HepG2 (cell line): ENCODE measurements at regions not wholly inside any gene's neighbourhood (a gene's known extent, or its start where the extent isn't known, plus 50 kb on each side); places are given as distances from the start of the nearest gene placed in this dataset.

ENCODE experiments used
- ATAC-seq: fragments of 200-7000 bp; cut with Tn5 transposase; 3 replicates; pipeline ENCODE4 v1.9.1; 2020; ENCODE audit warnings: mild to moderate bottlenecking, moderate library complexity
- BruUV-seq: library from RNA; stranded (reverse); fragments of 400-500 nt; replicated peaks from 2 replicates; lab custom pipeline; 2021; lab: Mats Ljungman, UMichigan
- CTCF ChIA-PET: fragments of 300-600 bp; formaldehyde crosslinking; extraction: SDS; loops from one replicate; lab custom pipeline; 2021; ENCODE audit warnings: low total read pairs, inconsistent platforms, low intra/inter-chr PET ratio; lab: Yijun Ruan, JAX
- POLR2A ChIA-PET: fragments of 350-600 bp; sonication (Branson Sonifier 250); formaldehyde crosslinking; loops from one replicate; lab custom pipeline; 2020; ENCODE audit warnings: antibody characterized with exemption, inconsistent platforms; lab: Yijun Ruan, JAX
- DNase-seq: peaks from one replicate; pipeline ENCODE4 v3.0.0-alpha.2; 2015; ENCODE audit warnings: low spot score
- FAIRE-seq: peaks from 3 replicates; lab custom pipeline; 2011; peaks lifted over from hg19 to GRCh38; lab: Jason Lieb, UNC
- H2AFZ ChIP-seq: one replicate; pipeline ENCODE4 v1.6.1; 2011; ENCODE audit warnings: low read length, inconsistent platforms
- H3K27ac ChIP-seq: fragments of 300-600 bp; 3 replicates; pipeline ENCODE4 v1.8.0; 2011; ENCODE audit warnings: mixed run types, mild to moderate bottlenecking, mixed read lengths, low read length, inconsistent platforms; ENCODE audit not compliant: insufficient read depth; ENCODE audit errors: extremely low read length
- H3K27me3 ChIP-seq, 2 experiments: fragments of 200-600 bp in 1 of 2; 2 replicates in 1 of 2; 3 replicates in 1 of 2; pipeline versions ENCODE4 v1.6.0 to v1.8.0; 2011; ENCODE audit warnings: low read length in 2 of 2, mild to moderate bottlenecking in 2 of 2, moderate library complexity in 2 of 2, inconsistent platforms in 1 of 2; ENCODE audit not compliant: insufficient read depth in 2 of 2, control insufficient read depth in 1 of 2
- H3K36me3 ChIP-seq, 2 experiments: fragments of 200-600 bp in 1 of 2; replicated peaks in 1 of 2; 2 replicates in 1 of 2; 3 replicates in 1 of 2; pipeline versions ENCODE4 v1.5.1 to v1.8.0; 2011; ENCODE audit warnings: low read length in 2 of 2, inconsistent platforms in 1 of 2; ENCODE audit not compliant: insufficient read depth in 2 of 2, control insufficient read depth in 1 of 2
- H3K4me1 ChIP-seq: 2 replicates; pipeline ENCODE4 v1.5.1; 2012; ENCODE audit warnings: low read length, inconsistent platforms; ENCODE audit not compliant: insufficient read depth
- H3K4me2 ChIP-seq: 2 replicates; pipeline ENCODE4 v1.6.0; 2011; ENCODE audit warnings: low read depth, low read length, inconsistent platforms
- H3K4me3 ChIP-seq, 3 experiments: fragments of 200-600 bp in 1 of 3; sonication (generic), shearing (Covaris generic) in 1 of 3; replicated peaks in 1 of 3; 2 replicates each; pipeline ENCODE4 v1.5.1; 2011 to 2016; ENCODE audit warnings: low read length in 3 of 3, inconsistent platforms in 2 of 3, low read depth in 2 of 3, mild to moderate bottlenecking in 2 of 3, control low read depth in 1 of 3, mixed read lengths in 1 of 3; ENCODE audit not compliant: insufficient read depth in 1 of 3
- H3K79me2 ChIP-seq: one replicate; pipeline ENCODE4 v1.6.1; 2011; ENCODE audit warnings: low read length, inconsistent platforms; ENCODE audit not compliant: insufficient read depth
- H3K9ac ChIP-seq: 2 replicates; pipeline ENCODE4 v1.6.0; 2011; ENCODE audit warnings: mild to moderate bottlenecking, low read depth, low read length, inconsistent platforms; ENCODE audit not compliant: insufficient read depth
- H3K9me3 ChIP-seq: 2 replicates; pipeline ENCODE4 v1.5.1; 2012; ENCODE audit warnings: mild to moderate bottlenecking, low read length
- H4K20me1 ChIP-seq: 2 replicates; pipeline ENCODE4 v1.6.0; 2011; ENCODE audit warnings: inconsistent platforms, mild to moderate bottlenecking, low read length, moderate library complexity; ENCODE audit not compliant: insufficient read depth
- DMTF1 ChIP-seq: sonication (generic); formaldehyde crosslinking; IDR thresholded peaks from 2 replicates; pipeline ENCODE4 v1.4.0; 2020; ENCODE audit warnings: mild to moderate bottlenecking, missing genetic modification reagents
- EHMT2 ChIP-seq: fragments of 200-600 bp; sonication (generic); IDR thresholded peaks from 2 replicates; pipeline ENCODE4 v1.7.0; 2017; ENCODE audit warnings: antibody characterized with exemption, low read depth, low read length, borderline replicate concordance
- PAX8 ChIP-seq: sonication (generic); formaldehyde crosslinking; IDR thresholded peaks from 2 replicates; pipeline ENCODE4 v1.8.0; 2022; ENCODE audit warnings: mild to moderate bottlenecking, missing genetic modification reagents, borderline replicate concordance
- REPIN1 ChIP-seq: sonication (generic); formaldehyde crosslinking; IDR thresholded peaks from 2 replicates; pipeline ENCODE4 v1.8.0; 2022; ENCODE audit warnings: missing genetic modification reagents, low read depth, mild to moderate bottlenecking, borderline replicate concordance
- ZNF275 ChIP-seq: sonication (generic); formaldehyde crosslinking; IDR thresholded peaks from 2 replicates; pipeline ENCODE4 v1.8.0; 2022; ENCODE audit warnings: missing genetic modification reagents, mild to moderate bottlenecking, inconsistent platforms, borderline replicate concordance
- ZNF326 ChIP-seq: sonication (generic); formaldehyde crosslinking; IDR thresholded peaks from 2 replicates; pipeline ENCODE4 v1.4.0; 2020; ENCODE audit warnings: missing genetic modification reagents, borderline replicate concordance
- ZNF577 ChIP-seq: sonication (generic); formaldehyde crosslinking; IDR thresholded peaks from 2 replicates; pipeline ENCODE4 v1.4.0; 2020; ENCODE audit warnings: mild to moderate bottlenecking, low read depth, missing genetic modification reagents, borderline replicate concordance
- ZNF766 ChIP-seq: sonication (generic); formaldehyde crosslinking; IDR thresholded peaks from 2 replicates; pipeline ENCODE4 v1.5.0; 2020; ENCODE audit warnings: missing genetic modification reagents, borderline replicate concordance
- WGBS: methylation state at CpG from one replicate; pipeline ENCODE4 v1.1.6; 2017; ENCODE audit warnings: low lambda C conversion rate; 5-methylcytosine and 5-hydroxymethylcytosine counted together
- in situ Hi-C: cut with HindIII; loops from 2 replicates; pipeline ENCODE4 v1.10.0; 2017; ENCODE audit warnings: low pct_unique_long_range_greater_than_20kb; ENCODE audit not compliant: extremely low pct_ligation_motif_present
- intact Hi-C: fragments of 100-400 bp; cut with micrococcal nuclease; formaldehyde crosslinking; loops from one replicate; pipeline ENCODE4 v1.10.0; 2022; ENCODE audit not compliant: unreplicated experiment

- Histone ChIP-seq H3K4me2 (no peak overlapping the region), H4K20me1 (no peaks in the 10 kb centered on the region), H3K36me3 (no peaks in the 10 kb centered on the region), H3K79me2 (no peaks in the 10 kb centered on the region)
- intact Hi-C loops: no loop called here
- BruUV-seq: no TSS peak
- TF ChIP-seq ZNF577 (CRISPR knock-in tag): no peak
- TF ChIP-seq, all 625 proteins: peak for 0
- FAIRE-seq (no peak), ATAC-seq (no peak), DNase-seq (no peak)
- Histone ChIP-seq H3K27me3 (0 out of 5 replicates have a peak, but pooled peaks cover 0 to 1% of the 10 kb centered on the region in 2 experiments), H3K4me1 (no peaks in the 10 kb centered on the region), H3K4me3 (no peak overlapping the region), H3K9me3 (no peaks in the 10 kb centered on the region), H3K9ac (no peak overlapping the region), H3K27ac (no peak overlapping the region), H2AFZ (no peak overlapping the region)
- POLR2A ChIA-PET: no interaction called here
- in situ Hi-C loops: no loop called here
- WGBS: 25% methylated on average over 3 of the region's 3 CpGs
- CTCF ChIA-PET: no interaction called here
Measured at GRCh38 chr4:81833576-81833975, 361.9 kb upstream of the RASGEF1B start.

- Histone ChIP-seq H3K9ac (no peak overlapping the region), H3K79me2 (no peaks in the 10 kb centered on the region), H3K36me3 (no peaks in the 10 kb centered on the region), H2AFZ (no peak overlapping the region), H3K4me1 (no peaks in the 10 kb centered on the region), H3K4me2 (no peak overlapping the region), H3K4me3 (no peak overlapping the region), H3K27ac (no peak overlapping the region), H3K9me3 (no peaks in the 10 kb centered on the region), H3K27me3 (0 out of 5 replicates have a peak, but pooled peaks cover 0 to 1% of the 10 kb centered on the region in 2 experiments), H4K20me1 (no peaks in the 10 kb centered on the region)
- ChIA-PET CTCF (no interaction called here), POLR2A (no interaction called here)
- no peak for DNase-seq
- BruUV-seq: no TSS peak
- intact Hi-C loops: no loop called here
- no peak for ATAC-seq
- 0% methylated on average over 1 of the region's 1 CpG for WGBS
- TF ChIP-seq EHMT2: no peak
- no peak for TF ChIP-seq DMTF1
- no peak for TF ChIP-seq ZNF275 (CRISPR knock-in tag)
- no peak for TF ChIP-seq ZNF766 (CRISPR knock-in tag)
- TF ChIP-seq PAX8 (CRISPR knock-in tag): no peak
- no peak for TF ChIP-seq REPIN1 (CRISPR knock-in tag)
- no peak for TF ChIP-seq ZNF326
- TF ChIP-seq, all 625 proteins: peak for 0
- no peak for FAIRE-seq
- in situ Hi-C loops: no loop called here
Measured at GRCh38 chr4:81828991-81829390, 357.3 kb upstream of the RASGEF1B start.
